Astrocyte (in vitro differentiated cells and primary cell): ENCODE measurements at regions not wholly inside any gene's neighbourhood (a gene's known extent, or its start where the extent isn't known, plus 50 kb on each side); places are given as distances from the start of the nearest gene placed in this dataset.

Source experiments
- DNase-seq: peaks from one replicate; pipeline ENCODE4 v3.0.0-alpha.2; 2010; ENCODE audit warnings: low read depth
- FAIRE-seq: peaks from 2 replicates; lab custom pipeline; 2011; peaks lifted over from hg19 to GRCh38; lab: Jason Lieb, UNC
- H2AFZ ChIP-seq: 2 replicates; pipeline ENCODE4 v1.6.0; 2012; ENCODE audit warnings: low read depth, low read length, inconsistent platforms
- H3K27ac ChIP-seq: 2 replicates; pipeline ENCODE4 v1.5.1; 2011; ENCODE audit warnings: low read depth, low read length, inconsistent platforms
- H3K27me3 ChIP-seq: 2 replicates; pipeline ENCODE4 v1.6.0; 2011; ENCODE audit warnings: low read length, inconsistent platforms; ENCODE audit not compliant: insufficient read depth
- H3K36me3 ChIP-seq: 2 replicates; pipeline ENCODE4 v1.5.1; 2011; ENCODE audit warnings: low read length, inconsistent platforms; ENCODE audit not compliant: insufficient read depth
- H3K4me1 ChIP-seq: 2 replicates; pipeline ENCODE4 v1.5.1; 2011; ENCODE audit warnings: low read length, inconsistent platforms; ENCODE audit not compliant: insufficient read depth
- H3K4me2 ChIP-seq: 2 replicates; pipeline ENCODE4 v1.6.0; 2012; ENCODE audit warnings: low read length, inconsistent platforms
- H3K4me3 ChIP-seq: 2 replicates; pipeline ENCODE4 v1.5.1; 2011; ENCODE audit warnings: low read depth, mild to moderate bottlenecking, low read length, inconsistent platforms; ENCODE audit not compliant: insufficient read depth
- H3K79me2 ChIP-seq: 2 replicates; pipeline ENCODE4 v1.6.0; 2012; ENCODE audit warnings: mild to moderate bottlenecking, low read length, inconsistent platforms; ENCODE audit not compliant: insufficient read depth
- H3K9ac ChIP-seq: 2 replicates; pipeline ENCODE4 v1.6.0; 2012; ENCODE audit warnings: mild to moderate bottlenecking, low read length, inconsistent platforms
- H3K9me3 ChIP-seq: 2 replicates; pipeline ENCODE4 v1.5.1; 2012; ENCODE audit warnings: low read depth, mild to moderate bottlenecking, low read length, inconsistent platforms; ENCODE audit not compliant: insufficient read depth
- H4K20me1 ChIP-seq: 2 replicates; pipeline ENCODE4 v1.6.0; 2012; ENCODE audit warnings: low read length, inconsistent platforms; ENCODE audit not compliant: insufficient read depth
- H3K27ac Mint-ChIP-seq: one replicate; pipeline ENCODE4 v1.8.0; 2021; ENCODE audit warnings: mild to moderate bottlenecking, mixed read lengths; ENCODE audit not compliant: unreplicated experiment
- H3K27me3 Mint-ChIP-seq: one replicate; pipeline ENCODE4 v1.8.0; 2021; ENCODE audit warnings: low read depth, mixed read lengths; ENCODE audit not compliant: unreplicated experiment
- H3K36me3 Mint-ChIP-seq: one replicate; pipeline ENCODE4 v1.8.0; 2021; ENCODE audit warnings: low read depth, mixed read lengths; ENCODE audit not compliant: unreplicated experiment
- H3K4me1 Mint-ChIP-seq: one replicate; pipeline ENCODE4 v1.8.0; 2021; ENCODE audit warnings: low read depth, mixed read lengths; ENCODE audit not compliant: unreplicated experiment
- H3K4me3 Mint-ChIP-seq: one replicate; pipeline ENCODE4 v1.8.0; 2021; ENCODE audit warnings: mild to moderate bottlenecking, moderate library complexity, mixed read lengths; ENCODE audit not compliant: unreplicated experiment
- H3K9me3 Mint-ChIP-seq: one replicate; pipeline ENCODE4 v1.8.0; 2021; ENCODE audit warnings: mild to moderate bottlenecking, mixed read lengths; ENCODE audit not compliant: unreplicated experiment
- CTCF ChIP-seq: IDR thresholded peaks from 2 replicates; pipeline ENCODE4 v1.5.1; 2011; ENCODE audit warnings: low read depth, mild to moderate bottlenecking, inconsistent platforms, low read length, moderate library complexity; ENCODE audit not compliant: insufficient read depth
- EZH2 ChIP-seq: IDR thresholded peaks from 2 replicates; pipeline ENCODE4 v1.6.1; 2012; ENCODE audit warnings: mild to moderate bottlenecking, low read length, inconsistent platforms; ENCODE audit not compliant: insufficient read depth

- H3K27me3 Mint-ChIP-seq = no peaks in the 10 kb centered on the region
- Histone ChIP-seq H3K4me1 (peaks cover 19% of the 10 kb centered on the region), H2AFZ (no peak overlapping the region), H3K27ac (peak overlapping the region; percentile 93), H3K27me3 (no peaks in the 10 kb centered on the region), H3K9ac (peak overlapping the region; percentile 60), H3K4me3 (peak overlapping the region; percentile 24), H3K4me2 (peak overlapping the region; percentile 80), H3K36me3 (no peaks in the 10 kb centered on the region), H4K20me1 (no peaks in the 10 kb centered on the region), H3K9me3 (no peaks in the 10 kb centered on the region), H3K79me2 (no peaks in the 10 kb centered on the region)
- peak; percentile 99 for FAIRE-seq
- no peak for TF ChIP-seq CTCF
- TF ChIP-seq EZH2 = no peak
- H3K27ac Mint-ChIP-seq = peak overlapping the region; percentile 68
- DNase-seq = peak; percentile 100
- H3K36me3 Mint-ChIP-seq = no peaks in the 10 kb centered on the region
- no peaks in the 10 kb centered on the region for H3K9me3 Mint-ChIP-seq
- no peak overlapping the region for H3K4me3 Mint-ChIP-seq
- peaks cover 39% of the 10 kb centered on the region for H3K4me1 Mint-ChIP-seq
Measured at GRCh38 chr14:58731465-58732293, 93.9 kb downstream of the DACT1 start.

- Histone ChIP-seq H3K27me3 (no peaks in the 10 kb centered on the region), H3K79me2 (no peaks in the 10 kb centered on the region), H3K27ac (peak overlapping the region; percentile 93), H3K36me3 (no peaks in the 10 kb centered on the region), H3K4me3 (no peak overlapping the region), H2AFZ (no peak overlapping the region), H3K4me1 (peaks cover 22% of the 10 kb centered on the region), H4K20me1 (no peaks in the 10 kb centered on the region), H3K4me2 (peak overlapping the region; percentile 40), H3K9me3 (no peaks in the 10 kb centered on the region), H3K9ac (peak overlapping the region; percentile 55)
- no peaks in the 10 kb centered on the region for H3K9me3 Mint-ChIP-seq
- no peak for FAIRE-seq
- no peak overlapping the region for H3K4me3 Mint-ChIP-seq
- DNase-seq = no peak
- no peak for TF ChIP-seq CTCF
- no peak for TF ChIP-seq EZH2
- H3K27ac Mint-ChIP-seq = peak overlapping the region; percentile 68
- H3K27me3 Mint-ChIP-seq = no peaks in the 10 kb centered on the region
- H3K4me1 Mint-ChIP-seq = peaks cover 40% of the 10 kb centered on the region
- no peaks in the 10 kb centered on the region for H3K36me3 Mint-ChIP-seq
Measured at GRCh38 chr14:58732387-58732786, 94.6 kb downstream of the DACT1 start.
